Erythroblast (primary cell): ENCODE measurements at regions not wholly inside any gene's neighbourhood (a gene's known extent, or its start where the extent isn't known, plus 50 kb on each side); places are given as distances from the start of the nearest gene placed in this dataset.

ENCODE experiments used
- GATA1 ChIP-seq: IDR thresholded peaks from 2 replicates; pipeline ENCODE4 v1.6.1; 2011; ENCODE audit warnings: low read depth, mild to moderate bottlenecking, control low read depth, low read length, moderate library complexity
- POLR2A ChIP-seq: IDR thresholded peaks from 2 replicates; pipeline ENCODE4 v1.6.1; 2011; ENCODE audit warnings: mild to moderate bottlenecking, low read length

DNA sequence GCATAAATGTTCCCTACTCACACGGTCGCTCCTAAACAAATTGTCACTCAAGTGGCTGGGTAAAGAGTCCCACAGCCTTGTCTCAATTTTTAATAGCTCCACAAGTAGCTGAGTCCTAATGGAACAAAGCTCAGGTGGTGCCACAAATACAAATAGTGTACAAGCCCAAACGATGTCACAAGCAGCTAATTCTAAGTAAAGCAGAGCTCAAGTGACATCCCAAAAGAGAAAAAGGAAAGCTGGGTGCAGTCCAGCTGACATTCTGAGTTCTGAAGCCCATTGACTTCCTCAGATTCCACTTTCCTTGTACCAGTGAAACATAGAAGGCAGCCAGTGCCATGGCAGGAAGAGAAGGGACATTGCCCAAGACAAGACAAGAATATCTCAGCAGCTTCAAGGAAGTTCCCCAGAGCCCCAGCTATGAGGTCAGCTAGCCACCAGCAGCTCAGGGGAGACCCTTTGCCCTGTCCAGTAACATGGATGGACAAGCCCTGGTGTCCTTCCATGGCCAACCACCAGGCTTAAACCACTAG, 231.2 kb upstream of the SGCD start:
- TF ChIP-seq POLR2A (no peak), GATA1 (no peak)
